Neural cell (in vitro differentiated cells): ENCODE measurements at regions not wholly inside any gene's neighbourhood (a gene's known extent, or its start where the extent isn't known, plus 50 kb on each side); places are given as distances from the start of the nearest gene placed in this dataset.

ENCODE experiments used
- EZH2 ChIP-seq: fragments of 200-600, 300-800 bp; shearing (Covaris generic), sonication (generic); IDR thresholded peaks from 2 replicates; pipeline ENCODE4 v1.6.1; 2014; ENCODE audit warnings: antibody characterized with exemption, low read length, borderline replicate concordance, mild to moderate bottlenecking; ENCODE audit not compliant: insufficient read depth, poor library complexity, severe bottlenecking
- MXI1 ChIP-seq: fragments of 450-650 bp; conservative IDR thresholded peaks from 2 replicates; pipeline ENCODE4 v1.6.1; 2014; ENCODE audit warnings: antibody characterized with exemption, mild to moderate bottlenecking; ENCODE audit not compliant: poor library complexity, severe bottlenecking
- POLR2AphosphoS5 ChIP-seq: IDR thresholded peaks from 2 replicates; pipeline ENCODE4 v1.6.1; 2012
- RAD21 ChIP-seq: fragments of 450-650 bp; conservative IDR thresholded peaks from 2 replicates; pipeline ENCODE4 v1.6.1; 2014; ENCODE audit warnings: antibody characterized with exemption, mild to moderate bottlenecking, moderate library complexity
- SMC3 ChIP-seq: fragments of 450-650 bp; conservative IDR thresholded peaks from 2 replicates; pipeline ENCODE4 v1.6.1; 2014; ENCODE audit warnings: antibody characterized with exemption, mild to moderate bottlenecking, moderate library complexity; ENCODE audit not compliant: poor library complexity
- TAF1 ChIP-seq: IDR thresholded peaks from 2 replicates; pipeline ENCODE4 v1.6.1; 2012; ENCODE audit warnings: low read depth
- TF ChIP-seq, protein P1 (sequence below): fragments of 450-650 bp; IDR thresholded peaks from 2 replicates; pipeline ENCODE4 v1.5.1; 2014; ENCODE audit warnings: antibody characterized with exemption, mild to moderate bottlenecking, moderate library complexity; ENCODE audit not compliant: poor library complexity, severe bottlenecking
- TF ChIP-seq, protein P2 (sequence below): IDR thresholded peaks from 2 replicates; pipeline ENCODE4 v1.6.1; 2012; ENCODE audit warnings: borderline replicate concordance

DNA sequence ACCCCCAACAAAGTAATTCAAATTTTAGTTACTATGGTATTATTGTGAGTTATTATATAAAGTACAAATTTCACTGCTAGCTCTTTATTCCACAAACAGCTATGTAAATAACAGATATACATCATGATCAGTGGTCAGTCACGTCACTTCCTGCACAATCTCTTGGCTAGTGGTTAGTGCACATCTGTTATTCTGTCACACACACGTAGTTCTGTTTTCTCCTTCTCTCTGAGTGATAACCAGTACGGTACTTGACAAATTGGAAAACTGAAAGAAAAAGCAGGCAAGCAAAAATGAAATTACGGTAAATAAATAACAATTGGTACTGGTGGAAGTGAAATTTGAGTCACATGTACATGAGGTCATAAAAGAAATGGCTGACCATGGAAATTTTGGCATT lies 728.7 kb downstream of the CCDC85A start:
- TF ChIP-seq MXI1 (no peak), POLR2AphosphoS5 (no peak), TAF1 (no peak), RAD21 (no peak), EZH2 (no peak), SMC3 (no peak)
- TF ChIP-seq, protein P1, sequence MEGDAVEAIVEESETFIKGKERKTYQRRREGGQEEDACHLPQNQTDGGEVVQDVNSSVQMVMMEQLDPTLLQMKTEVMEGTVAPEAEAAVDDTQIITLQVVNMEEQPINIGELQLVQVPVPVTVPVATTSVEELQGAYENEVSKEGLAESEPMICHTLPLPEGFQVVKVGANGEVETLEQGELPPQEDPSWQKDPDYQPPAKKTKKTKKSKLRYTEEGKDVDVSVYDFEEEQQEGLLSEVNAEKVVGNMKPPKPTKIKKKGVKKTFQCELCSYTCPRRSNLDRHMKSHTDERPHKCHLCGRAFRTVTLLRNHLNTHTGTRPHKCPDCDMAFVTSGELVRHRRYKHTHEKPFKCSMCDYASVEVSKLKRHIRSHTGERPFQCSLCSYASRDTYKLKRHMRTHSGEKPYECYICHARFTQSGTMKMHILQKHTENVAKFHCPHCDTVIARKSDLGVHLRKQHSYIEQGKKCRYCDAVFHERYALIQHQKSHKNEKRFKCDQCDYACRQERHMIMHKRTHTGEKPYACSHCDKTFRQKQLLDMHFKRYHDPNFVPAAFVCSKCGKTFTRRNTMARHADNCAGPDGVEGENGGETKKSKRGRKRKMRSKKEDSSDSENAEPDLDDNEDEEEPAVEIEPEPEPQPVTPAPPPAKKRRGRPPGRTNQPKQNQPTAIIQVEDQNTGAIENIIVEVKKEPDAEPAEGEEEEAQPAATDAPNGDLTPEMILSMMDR: no peak
- TF ChIP-seq, protein P2, sequence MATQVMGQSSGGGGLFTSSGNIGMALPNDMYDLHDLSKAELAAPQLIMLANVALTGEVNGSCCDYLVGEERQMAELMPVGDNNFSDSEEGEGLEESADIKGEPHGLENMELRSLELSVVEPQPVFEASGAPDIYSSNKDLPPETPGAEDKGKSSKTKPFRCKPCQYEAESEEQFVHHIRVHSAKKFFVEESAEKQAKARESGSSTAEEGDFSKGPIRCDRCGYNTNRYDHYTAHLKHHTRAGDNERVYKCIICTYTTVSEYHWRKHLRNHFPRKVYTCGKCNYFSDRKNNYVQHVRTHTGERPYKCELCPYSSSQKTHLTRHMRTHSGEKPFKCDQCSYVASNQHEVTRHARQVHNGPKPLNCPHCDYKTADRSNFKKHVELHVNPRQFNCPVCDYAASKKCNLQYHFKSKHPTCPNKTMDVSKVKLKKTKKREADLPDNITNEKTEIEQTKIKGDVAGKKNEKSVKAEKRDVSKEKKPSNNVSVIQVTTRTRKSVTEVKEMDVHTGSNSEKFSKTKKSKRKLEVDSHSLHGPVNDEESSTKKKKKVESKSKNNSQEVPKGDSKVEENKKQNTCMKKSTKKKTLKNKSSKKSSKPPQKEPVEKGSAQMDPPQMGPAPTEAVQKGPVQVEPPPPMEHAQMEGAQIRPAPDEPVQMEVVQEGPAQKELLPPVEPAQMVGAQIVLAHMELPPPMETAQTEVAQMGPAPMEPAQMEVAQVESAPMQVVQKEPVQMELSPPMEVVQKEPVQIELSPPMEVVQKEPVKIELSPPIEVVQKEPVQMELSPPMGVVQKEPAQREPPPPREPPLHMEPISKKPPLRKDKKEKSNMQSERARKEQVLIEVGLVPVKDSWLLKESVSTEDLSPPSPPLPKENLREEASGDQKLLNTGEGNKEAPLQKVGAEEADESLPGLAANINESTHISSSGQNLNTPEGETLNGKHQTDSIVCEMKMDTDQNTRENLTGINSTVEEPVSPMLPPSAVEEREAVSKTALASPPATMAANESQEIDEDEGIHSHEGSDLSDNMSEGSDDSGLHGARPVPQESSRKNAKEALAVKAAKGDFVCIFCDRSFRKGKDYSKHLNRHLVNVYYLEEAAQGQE: no peak
